ENCODE measurements at regions not wholly inside any gene's neighbourhood (a gene's known extent, or its start where the extent isn't known, plus 50 kb on each side); places are given as distances from the start of the nearest gene placed in this dataset.

DNA sequence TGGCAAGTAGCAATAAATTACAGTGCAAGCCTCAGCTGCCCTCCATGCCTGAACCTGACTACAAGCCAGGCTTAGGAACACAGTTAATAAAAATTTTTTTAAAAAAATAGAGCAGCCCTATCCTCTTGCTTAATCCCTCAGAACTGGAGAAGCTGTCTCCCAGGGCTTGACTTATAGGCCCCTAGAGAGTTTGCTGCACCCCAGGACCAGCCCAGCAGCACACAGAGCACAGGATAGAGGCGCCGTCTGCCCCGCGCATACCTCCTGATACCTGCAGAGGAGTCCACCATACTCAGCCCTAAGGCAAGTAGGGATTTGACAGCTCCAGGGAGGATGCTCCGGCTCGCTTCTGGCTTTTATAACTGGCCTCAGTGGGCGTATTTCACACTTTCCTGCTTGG lies 548.6 kb upstream of the RAB6C start:
- Histone ChIP-seq H3K27me3 (ENCODE audit: control insufficient read depth, insufficient read depth, low read length) (no peaks in the 10 kb centered on the region), H3K27ac (ENCODE audit: low read depth, low read length) (no peak overlapping the region), H3K9me3 (ENCODE audit: control insufficient read depth, insufficient read depth, low read length) (peaks cover 59% of the 10 kb centered on the region), H3K4me3 (ENCODE audit: low read depth, low read length) (no peak overlapping the region)
- TF ChIP-seq, protein P1, sequence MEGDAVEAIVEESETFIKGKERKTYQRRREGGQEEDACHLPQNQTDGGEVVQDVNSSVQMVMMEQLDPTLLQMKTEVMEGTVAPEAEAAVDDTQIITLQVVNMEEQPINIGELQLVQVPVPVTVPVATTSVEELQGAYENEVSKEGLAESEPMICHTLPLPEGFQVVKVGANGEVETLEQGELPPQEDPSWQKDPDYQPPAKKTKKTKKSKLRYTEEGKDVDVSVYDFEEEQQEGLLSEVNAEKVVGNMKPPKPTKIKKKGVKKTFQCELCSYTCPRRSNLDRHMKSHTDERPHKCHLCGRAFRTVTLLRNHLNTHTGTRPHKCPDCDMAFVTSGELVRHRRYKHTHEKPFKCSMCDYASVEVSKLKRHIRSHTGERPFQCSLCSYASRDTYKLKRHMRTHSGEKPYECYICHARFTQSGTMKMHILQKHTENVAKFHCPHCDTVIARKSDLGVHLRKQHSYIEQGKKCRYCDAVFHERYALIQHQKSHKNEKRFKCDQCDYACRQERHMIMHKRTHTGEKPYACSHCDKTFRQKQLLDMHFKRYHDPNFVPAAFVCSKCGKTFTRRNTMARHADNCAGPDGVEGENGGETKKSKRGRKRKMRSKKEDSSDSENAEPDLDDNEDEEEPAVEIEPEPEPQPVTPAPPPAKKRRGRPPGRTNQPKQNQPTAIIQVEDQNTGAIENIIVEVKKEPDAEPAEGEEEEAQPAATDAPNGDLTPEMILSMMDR (IDR thresholded peaks at IDR 0.05; ENCODE audit: low read depth, low read length), result no peak
- POLR2A ChIA-PET, result no interaction called here
- CTCF ChIA-PET, result no interaction called here
- DNase-seq (ENCODE audit: low read depth, low spot score), result no peak

DNA sequence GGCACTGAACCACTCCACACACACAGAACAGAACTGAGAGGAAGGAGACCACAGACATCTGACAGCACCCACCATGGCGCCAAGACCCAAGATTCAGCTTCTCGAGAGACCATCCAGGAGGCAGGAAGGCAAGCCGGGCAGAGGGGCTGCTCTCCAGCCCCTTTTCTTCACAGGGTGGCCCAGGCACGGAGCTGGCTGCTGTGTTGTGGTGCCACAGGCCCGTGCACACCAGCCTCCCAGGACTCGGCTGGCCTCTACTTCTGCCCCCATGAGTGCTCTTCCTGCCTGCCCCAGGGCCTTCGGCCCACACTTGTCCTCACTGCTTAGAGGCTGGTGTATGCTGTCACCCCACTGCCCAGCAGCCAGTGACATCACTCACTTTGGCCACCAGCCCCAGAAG lies 547.6 kb upstream of the RAB6C start:
- no peaks in the 10 kb centered on the region for H3K27me3 ChIP-seq (ENCODE audit: control insufficient read depth, insufficient read depth, low read length)
- DNase-seq (ENCODE audit: low read depth, low spot score), result no peak
- H3K4me3 ChIP-seq (ENCODE audit: low read depth, low read length), result no peak overlapping the region
- H3K27ac ChIP-seq (ENCODE audit: low read depth, low read length), result no peak overlapping the region
- H3K9me3 ChIP-seq (ENCODE audit: control insufficient read depth, insufficient read depth, low read length), result peaks cover 58% of the 10 kb centered on the region
- ChIA-PET CTCF (no interaction called here), POLR2A (no interaction called here)
- TF ChIP-seq, protein P1 (IDR thresholded peaks at IDR 0.05; ENCODE audit: low read depth, low read length), result no peak

DNA sequence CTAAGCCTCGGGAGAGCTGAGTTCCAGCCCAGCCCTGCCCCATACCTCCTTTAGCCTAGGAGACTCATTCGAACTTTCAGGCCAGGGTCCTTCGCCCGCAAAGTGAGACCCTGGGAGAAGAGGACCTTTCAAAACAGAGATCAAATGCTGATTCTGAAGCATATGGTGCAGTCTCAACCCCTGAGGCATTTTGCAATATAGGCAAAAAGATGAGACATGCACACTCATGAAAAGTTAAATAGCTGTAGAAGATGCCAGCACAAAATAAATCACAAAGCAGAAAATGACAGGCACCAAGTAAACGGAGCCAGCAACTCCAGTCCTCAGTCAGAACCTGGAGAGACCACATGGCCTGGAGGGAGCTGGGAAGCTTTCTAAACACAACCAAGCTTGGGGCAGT lies 542.7 kb upstream of the RAB6C start:
- POLR2A ChIA-PET, result no interaction called here
- Histone ChIP-seq H3K27ac (ENCODE audit: low read depth, low read length) (no peak overlapping the region), H3K27me3 (ENCODE audit: control insufficient read depth, insufficient read depth, low read length) (no peaks in the 10 kb centered on the region), H3K4me3 (ENCODE audit: low read depth, low read length) (no peak overlapping the region), H3K9me3 (ENCODE audit: control insufficient read depth, insufficient read depth, low read length) (peaks cover 63% of the 10 kb centered on the region)
- no peak for DNase-seq (ENCODE audit: low read depth, low spot score)
- TF ChIP-seq, protein P1 (IDR thresholded peaks at IDR 0.05; ENCODE audit: low read depth, low read length), result no peak
- CTCF ChIA-PET, result no interaction called here

DNA sequence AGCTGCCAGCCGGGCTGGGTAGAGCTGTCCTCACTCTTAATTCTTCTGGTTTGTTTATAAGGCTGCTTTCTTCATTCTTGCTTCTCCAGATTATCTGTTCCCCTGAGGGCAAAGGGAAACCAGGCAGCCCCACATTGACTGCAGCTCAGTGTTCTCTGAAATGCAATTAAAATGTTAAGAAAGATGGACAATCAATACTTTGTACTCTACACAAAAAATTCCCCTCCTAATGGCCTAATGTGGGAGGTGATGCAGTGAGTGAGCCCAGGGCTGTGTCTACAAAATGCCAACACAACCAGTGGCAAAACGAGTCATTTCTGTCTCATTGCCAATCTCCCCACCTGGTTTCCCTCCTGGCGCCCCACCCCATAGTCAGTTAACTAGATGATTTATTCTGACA lies 541.7 kb upstream of the RAB6C start:
- Histone ChIP-seq H3K9me3 (ENCODE audit: control insufficient read depth, insufficient read depth, low read length) (peaks cover 56% of the 10 kb centered on the region), H3K4me3 (ENCODE audit: low read depth, low read length) (no peak overlapping the region), H3K27me3 (ENCODE audit: control insufficient read depth, insufficient read depth, low read length) (no peaks in the 10 kb centered on the region), H3K27ac (ENCODE audit: low read depth, low read length) (no peak overlapping the region)
- ChIA-PET POLR2A (no interaction called here), CTCF (no interaction called here)
- TF ChIP-seq, protein P1 (IDR thresholded peaks at IDR 0.05; ENCODE audit: low read depth, low read length), result no peak
- no peak for DNase-seq (ENCODE audit: low read depth, low spot score)

DNA sequence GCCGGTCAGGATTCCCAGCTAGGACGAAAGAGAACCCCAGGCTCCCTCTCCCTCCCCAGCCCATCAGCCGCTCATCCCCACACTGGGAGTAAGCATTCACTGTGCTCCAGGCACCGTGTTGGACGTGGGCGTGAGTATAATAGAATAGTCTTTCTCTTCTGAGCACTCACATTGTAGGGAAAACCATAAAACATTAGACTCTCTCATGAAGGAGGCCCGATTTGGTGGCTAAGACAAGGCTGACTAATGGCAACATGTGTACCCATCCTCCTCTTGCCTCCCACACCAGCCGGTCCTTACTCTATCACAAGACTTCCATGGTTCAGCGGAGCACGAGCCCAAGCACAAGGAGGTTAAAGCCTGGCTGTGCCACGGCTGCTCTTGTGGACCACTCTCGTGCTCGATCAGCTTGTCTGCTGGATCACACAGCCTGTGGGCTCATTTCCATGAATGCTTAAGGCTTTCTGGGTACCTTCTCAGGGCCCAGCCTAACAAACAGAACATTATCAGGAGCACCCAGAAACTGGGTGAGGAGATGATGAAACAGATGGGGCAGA lies 540.9 kb upstream of the RAB6C start:
- Histone ChIP-seq H3K9me3 (ENCODE audit: control insufficient read depth, insufficient read depth, low read length) (peaks cover 53% of the 10 kb centered on the region), H3K4me3 (ENCODE audit: low read depth, low read length) (no peak overlapping the region), H3K27me3 (ENCODE audit: control insufficient read depth, insufficient read depth, low read length) (no peaks in the 10 kb centered on the region), H3K27ac (ENCODE audit: low read depth, low read length) (no peak overlapping the region)
- POLR2A ChIA-PET, result no interaction called here
- CTCF ChIA-PET, result no interaction called here
- DNase-seq (ENCODE audit: low read depth, low spot score), result no peak
- TF ChIP-seq, protein P1 (IDR thresholded peaks at IDR 0.05; ENCODE audit: low read depth, low read length), result no peak

Measured in AG04450 (cell line).